HG03460 (cell line): ENCODE measurements at regions not wholly inside any gene's neighbourhood (a gene's known extent, or its start where the extent isn't known, plus 50 kb on each side); places are given as distances from the start of the nearest gene placed in this dataset.
"Not testable (repeated sequence)": the region's sequence is repeated elsewhere in the genome, so short reads cannot be mapped to it uniquely, and the experiment has no call there.

Experiments
- ATAC-seq: cut with Tn5 transposase; IDR thresholded peaks from one replicate; pipeline ENCODE4 v1.9.1; 2021; ENCODE audit not compliant: unreplicated experiment

DNA sequence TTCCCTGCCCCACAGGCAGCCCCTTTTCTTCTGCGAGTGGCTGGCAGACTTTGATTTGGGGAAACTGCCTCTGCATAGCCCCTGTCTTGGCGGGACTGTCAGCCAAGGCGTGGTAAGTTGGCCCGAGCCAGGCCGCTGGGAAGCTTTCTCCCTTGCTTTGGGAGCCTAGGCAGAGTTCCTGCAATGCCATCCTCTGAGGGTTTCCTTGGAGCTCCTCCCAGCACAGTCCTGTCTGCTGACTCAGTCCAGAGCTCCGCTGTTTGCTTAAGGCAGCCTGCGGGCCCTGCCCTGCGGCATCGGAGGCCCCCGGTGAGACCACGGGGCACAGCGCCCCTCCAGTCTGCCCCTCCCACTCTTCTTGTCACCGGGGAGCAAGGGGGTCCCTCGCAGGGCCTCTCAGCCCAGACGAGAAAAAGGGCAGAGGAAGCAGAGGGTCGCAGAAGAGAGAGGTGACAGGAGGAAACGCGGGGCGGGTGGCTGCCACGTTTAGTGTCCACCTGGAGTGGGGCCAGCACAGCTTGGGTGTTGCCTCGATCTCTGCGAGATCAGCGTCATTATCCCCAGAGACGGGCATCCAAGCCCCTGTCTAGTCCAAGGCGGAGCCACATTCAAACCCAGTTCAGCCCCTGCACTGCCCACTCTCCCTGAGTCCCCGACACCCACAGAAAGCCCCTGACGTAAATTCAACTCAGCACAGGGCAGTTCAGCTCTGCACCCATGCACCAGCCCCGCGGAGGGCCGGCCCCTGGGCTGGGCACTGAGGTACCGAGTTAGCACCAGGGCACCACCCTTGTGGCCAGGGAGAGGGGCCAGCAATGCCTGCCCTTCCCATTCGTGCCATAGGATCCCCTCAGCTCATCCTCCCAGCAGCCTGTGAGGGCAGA is 59.0 kb upstream of the CHST15 start:
- ATAC-seq, result no peak

DNA sequence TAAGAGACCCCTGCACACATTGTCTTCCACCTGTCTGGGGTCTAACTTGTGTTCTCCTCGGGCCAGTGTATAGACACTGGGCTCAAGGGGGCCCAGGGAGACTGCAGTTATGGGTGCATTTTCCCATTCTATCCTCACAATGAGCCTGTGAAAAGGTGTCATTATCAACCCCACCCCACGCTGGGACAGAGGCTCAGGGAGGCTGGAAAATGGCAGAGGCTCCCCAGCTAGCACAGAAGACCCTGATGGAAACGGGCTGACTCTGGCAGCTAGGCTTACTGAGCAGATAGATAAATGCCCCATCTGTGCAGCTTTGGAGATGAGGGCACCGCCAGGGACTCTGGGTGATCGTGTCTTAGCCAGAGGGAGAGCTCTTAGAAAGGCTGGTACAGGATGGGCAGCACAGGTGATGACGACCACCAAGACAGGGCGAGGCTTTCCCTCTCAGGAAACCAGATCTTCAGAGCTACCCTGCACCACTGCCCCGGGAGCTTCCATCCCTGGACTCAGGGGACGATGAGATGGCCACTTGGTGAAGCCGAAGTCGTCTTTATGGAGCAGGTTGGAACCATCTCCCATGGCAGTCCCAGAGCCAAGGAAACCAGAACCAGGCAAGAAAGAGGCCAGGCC is 58.2 kb upstream of the CHST15 start:
- no peak for ATAC-seq

DNA sequence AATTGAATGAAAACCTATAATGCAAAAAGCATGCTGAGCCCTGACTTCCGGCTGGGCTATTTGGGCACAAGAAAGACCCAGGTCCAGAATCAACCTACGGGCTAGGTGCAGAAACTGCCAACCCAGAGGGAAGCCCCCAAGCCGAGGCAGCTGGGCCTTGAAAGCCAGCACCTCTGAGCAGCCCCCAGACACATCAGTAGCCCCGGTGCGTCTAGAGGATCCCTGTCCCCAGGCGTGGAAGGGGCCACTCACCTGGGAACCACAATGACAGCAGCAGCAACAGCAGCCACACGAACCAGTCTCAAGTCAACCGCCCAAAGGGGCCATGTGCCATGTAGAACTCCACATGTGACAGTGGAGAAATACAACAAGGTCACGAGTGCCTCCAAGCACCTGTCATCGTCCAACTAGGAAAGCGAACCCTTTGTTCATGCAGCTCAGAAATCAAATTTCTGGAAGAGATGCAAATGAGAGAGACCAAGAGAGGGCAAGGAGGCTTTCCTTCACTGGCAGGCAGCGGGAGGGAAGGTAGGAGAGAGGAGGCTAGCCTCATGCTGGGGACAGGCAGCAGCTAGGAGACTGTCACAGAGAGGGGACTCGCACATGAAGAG is 57.5 kb upstream of the CHST15 start:
- no peak for ATAC-seq

DNA sequence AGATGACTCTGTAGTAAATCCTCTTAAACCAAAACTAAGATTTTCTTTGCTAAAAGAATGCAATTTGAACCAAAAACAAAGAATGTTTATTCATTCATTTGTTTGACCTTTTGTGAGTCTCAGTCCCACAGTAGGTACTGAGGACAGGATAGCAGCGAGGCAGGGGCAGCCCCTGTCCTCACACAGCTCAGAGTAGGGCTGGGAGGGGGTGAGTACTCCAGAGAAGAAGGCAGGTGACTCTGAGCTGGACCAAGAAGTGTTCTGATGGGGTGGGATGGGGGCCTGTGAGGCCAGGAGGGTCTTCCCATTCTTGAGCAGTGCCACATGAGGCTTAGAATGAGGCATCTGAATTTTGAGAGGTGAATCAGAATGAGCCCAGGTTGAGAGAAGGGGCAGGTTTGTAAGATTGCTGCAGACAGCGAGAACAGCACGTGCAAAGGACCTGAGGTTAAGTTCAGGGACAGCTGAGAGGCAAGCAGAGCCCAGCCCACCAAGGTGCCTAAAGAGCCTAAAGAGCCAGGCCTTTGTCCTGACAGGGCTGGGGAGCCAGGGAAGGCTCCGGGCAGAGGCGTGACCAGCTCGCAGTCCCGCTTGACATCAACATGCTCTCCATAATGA is 56.9 kb upstream of the CHST15 start:
- no peak for ATAC-seq

DNA sequence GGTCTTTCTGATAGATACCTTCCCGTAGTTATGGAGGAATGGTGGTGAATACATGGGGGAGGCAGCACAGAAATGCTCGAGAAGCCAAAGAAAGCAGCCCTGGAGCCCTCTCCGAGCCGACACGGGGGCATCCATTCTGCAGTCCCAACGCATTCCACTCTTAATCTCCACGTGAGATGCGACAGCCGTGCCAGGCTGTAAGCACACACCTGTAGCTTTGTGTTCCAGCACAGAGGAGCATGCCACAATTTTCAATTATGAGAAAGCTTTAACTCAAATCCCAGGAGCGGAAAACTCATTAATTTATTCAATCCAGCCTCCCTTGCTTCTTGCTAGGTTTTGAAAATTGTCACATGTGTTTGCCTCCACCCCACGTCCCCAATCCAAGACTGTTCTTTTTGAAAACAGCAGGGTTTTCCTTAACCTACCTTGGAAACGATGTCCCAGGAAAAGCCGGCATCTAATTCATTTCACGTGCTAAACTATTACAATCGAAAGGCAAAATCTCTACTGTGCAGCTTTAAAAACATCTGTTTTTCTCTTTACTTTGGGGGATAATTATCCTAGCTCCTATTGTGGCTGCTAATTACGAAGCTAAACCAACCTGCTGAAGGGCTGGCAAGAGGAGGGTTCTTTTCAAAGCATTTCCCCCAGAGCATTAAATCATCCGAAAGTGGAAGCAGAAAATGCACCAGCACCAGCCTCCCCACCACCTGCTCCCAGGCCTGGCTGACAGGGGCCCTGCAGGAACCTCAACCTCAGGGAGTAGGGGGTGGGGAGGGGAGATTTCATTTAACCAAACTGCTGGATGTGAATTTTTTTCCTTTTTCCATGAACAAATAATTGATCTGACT is 56.0 kb upstream of the CHST15 start:
- ATAC-seq, result peak; percentile 45

DNA sequence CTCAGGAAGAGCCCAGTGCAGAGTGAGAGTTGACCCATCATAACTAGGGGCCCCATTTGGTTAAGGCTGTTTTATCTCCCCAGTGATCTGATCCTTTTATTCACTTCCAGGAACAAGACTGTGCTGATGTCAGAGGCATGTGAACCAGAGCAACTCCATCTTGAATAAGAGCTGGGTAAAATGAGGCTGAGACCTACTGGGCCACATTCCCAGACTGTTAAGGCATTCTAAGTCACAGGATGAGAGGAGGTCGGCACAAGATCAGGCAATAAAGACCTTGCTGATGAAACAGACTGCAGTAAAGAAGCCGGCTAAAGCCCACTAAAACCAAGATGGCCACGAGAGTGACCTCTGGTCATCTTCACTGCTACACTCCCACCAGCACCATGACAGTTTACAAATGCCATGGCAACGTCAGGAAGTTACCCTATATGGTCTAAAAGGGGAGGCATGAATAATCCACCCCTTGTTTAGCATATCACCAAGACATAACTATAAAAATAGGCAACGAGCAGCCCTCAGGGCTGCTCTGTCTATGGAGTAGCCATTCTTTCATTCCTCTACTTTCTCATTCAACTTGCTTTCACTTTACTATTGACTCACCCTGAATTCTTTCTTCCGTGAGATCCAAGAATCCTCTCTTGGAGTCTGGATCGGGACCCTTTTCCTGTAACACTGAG is 55.3 kb upstream of the CHST15 start:
- ATAC-seq, result not testable (repeated sequence)

DNA sequence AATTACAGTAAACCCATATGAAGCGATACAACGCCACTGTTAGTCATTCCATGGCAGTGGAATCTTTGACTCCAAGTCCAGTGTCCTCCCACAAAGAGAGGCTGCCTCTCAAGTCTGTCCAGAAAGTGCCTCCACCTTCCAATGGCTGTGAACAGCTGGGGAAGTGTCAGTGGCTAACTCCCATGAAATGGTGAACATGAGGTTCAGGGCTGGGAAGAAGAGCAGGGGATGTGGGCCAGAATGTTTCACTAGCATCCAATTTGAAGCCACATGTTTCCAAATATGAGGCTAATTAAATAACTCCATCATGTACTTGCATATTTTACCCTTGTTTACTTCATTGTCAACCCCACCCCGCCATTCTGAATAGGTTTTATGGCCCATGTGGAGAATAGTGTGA is 53.1 kb upstream of the CHST15 start:
- ATAC-seq, result no peak

DNA sequence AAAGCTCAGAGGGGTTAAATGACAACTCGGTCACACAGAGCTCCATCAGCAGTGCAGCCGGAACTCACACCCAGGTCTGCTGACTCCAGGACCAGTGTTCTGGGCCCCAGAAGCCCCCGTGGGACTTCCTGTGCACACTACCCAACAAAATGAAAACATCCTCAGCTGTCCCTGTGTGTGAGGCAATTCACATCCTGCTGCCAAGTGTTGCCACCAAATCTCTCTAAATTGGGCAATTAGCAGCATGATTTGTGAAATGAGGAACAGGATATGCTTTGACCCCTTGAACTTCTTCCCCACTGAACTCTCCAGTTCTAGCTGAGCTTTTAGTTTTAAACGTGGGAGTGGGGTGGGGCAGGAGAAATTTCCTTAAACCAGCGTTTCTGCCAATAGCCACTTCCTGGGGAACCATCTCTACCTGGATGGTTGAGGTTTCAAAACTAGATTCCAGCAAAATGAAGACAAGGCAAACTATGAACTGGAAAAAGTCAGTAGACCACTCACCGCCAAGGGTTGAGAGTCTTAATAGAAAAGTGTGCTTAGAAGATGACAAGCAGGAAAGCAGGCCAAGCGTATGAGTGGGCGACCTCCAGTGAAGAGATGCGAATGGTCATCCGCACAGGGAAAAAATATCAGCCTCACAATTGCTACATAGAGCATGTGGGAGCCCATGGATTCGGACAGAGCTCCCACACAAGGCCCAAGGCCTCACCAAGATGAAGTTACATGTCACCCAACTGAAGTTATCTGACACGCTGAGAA is 51.9 kb upstream of the CHST15 start:
- no peak for ATAC-seq

DNA sequence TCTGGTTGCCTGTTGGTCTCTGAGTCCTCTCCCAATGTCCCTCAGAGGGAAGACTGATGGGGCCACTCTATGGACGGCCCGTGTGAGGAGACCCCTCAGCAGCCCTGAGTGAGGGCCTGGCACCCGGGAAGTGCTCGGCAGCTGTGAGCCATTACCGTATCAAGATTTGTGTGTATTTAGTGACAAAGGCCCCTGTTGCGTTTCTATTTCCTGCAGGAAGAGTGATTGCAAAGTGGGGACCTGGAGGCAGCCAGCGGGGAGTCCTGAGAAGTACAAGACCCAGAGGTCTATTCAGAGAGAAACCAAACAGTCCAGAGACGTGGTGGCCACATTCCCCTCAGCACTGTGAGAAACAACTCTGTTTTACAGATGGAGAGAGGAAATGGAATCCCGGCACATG is 51.1 kb upstream of the CHST15 start:
- ATAC-seq, result no peak

DNA sequence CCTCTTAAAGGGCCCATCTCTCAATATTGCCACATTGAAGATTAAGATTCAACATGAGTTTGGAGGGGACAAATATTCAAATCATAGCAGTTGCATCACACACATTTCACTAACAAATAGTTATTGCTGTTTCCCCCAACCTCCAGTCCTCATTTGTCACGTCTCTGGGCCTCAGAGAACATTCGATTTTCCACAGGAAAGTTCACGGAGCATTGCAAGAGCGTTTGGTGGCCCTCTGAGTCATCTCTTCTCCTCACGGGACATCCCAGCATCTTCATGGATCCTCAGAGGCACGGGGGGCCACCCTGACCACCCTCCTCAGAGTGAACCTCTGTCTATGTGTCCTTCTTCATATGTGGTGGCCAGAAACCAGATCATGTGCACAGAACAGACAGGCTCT is 50.3 kb upstream of the CHST15 start:
- ATAC-seq, result no peak
